ENCODE measurements at regions not wholly inside any gene's neighbourhood (a gene's known extent, or its start where the extent isn't known, plus 50 kb on each side); places are given as distances from the start of the nearest gene placed in this dataset.

DNA sequence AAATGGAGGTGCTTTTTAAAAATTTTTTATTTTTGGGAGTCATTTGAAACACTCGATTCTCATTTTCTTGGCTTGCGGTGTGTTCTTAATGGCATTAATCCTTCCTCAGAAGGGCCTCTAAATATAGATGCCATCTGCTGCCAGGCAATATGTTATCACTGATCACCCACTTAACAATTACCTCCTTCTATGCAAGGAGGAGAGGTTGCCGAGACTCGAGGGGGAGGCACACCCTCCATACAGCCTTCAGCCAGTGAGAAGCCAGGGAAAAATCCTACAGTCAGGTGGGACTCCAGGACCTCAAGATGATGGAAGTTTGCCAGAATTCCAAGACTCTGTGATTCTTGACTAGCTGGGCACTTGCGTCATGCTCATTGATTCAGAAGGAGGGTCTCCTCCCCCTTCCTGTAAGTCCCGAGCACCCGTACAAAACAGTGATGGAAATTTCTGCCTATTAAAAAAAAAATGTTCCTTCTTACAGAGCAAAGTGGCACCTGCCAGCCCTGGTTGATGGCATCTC is 574.5 kb downstream of the TYW1 start:
- H3K36me3 Mint-ChIP-seq, result no peaks in the 10 kb centered on the region
- H3K4me1 Mint-ChIP-seq (ENCODE audit: unreplicated experiment), result no peaks in the 10 kb centered on the region
- TF ChIP-seq, protein P1, sequence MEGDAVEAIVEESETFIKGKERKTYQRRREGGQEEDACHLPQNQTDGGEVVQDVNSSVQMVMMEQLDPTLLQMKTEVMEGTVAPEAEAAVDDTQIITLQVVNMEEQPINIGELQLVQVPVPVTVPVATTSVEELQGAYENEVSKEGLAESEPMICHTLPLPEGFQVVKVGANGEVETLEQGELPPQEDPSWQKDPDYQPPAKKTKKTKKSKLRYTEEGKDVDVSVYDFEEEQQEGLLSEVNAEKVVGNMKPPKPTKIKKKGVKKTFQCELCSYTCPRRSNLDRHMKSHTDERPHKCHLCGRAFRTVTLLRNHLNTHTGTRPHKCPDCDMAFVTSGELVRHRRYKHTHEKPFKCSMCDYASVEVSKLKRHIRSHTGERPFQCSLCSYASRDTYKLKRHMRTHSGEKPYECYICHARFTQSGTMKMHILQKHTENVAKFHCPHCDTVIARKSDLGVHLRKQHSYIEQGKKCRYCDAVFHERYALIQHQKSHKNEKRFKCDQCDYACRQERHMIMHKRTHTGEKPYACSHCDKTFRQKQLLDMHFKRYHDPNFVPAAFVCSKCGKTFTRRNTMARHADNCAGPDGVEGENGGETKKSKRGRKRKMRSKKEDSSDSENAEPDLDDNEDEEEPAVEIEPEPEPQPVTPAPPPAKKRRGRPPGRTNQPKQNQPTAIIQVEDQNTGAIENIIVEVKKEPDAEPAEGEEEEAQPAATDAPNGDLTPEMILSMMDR (conservative IDR thresholded peaks at IDR 0.05), result no peak

DNA sequence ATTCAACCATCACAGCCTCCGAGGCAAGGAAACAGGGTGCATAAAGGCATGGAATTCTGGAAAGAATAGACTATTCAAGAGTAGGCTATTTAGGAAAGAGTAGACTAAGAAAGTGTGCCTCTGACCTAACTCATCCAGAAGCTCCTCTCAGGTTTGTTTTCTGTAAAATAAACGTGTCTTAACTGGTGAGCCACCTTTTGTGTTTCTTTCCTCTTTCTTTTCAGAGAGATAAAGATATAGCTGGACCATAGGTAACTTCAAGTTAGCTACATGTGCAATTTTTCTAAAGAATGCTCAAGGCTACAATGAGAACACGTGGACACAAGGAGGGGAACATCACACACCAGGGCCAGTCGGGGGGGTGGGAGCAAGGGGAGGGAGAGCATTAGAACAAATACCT is 577.0 kb downstream of the TYW1 start:
- H3K27ac Mint-ChIP-seq, result no peak overlapping the region
- TF ChIP-seq, protein P1 (conservative IDR thresholded peaks at IDR 0.05), result no peak
- no peaks in the 10 kb centered on the region for H3K9me3 Mint-ChIP-seq

More for the DNA sequence above, 574.5 kb downstream of the TYW1 start:
- no peak for DNase-seq (ENCODE audit: extremely low spot score, unreplicated experiment)
- H3K4me3 Mint-ChIP-seq, result no peak overlapping the region
- H3K9me3 Mint-ChIP-seq, result no peaks in the 10 kb centered on the region
- no peak overlapping the region for H3K27ac Mint-ChIP-seq
- H3K27me3 Mint-ChIP-seq, result peaks cover 5% of the 10 kb centered on the region

DNA sequence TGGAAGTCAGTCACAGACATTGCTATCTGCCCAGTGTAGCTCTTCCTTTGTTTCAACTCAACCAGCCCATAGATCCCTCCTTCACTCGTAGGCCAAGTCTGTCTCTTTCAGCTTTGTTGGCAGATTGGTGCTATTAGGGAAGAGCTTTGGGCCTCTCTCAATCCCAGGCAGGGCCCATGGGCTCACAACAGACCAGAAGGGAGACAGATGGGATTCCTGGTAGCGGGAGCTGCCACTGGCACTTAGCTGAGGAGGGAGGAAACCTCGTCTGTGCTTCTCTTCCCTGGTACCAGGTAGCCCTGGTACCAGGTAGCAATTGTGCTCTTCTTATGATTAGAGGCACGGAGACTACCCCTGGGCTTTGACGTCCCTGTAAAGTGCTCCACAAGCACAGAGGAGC is 592.0 kb downstream of the TYW1 start:
- Mint-ChIP-seq H3K36me3 (no peaks in the 10 kb centered on the region), H3K9me3 (peaks cover 15% of the 10 kb centered on the region), H3K4me3 (no peak overlapping the region), H3K27me3 (peaks cover 3% of the 10 kb centered on the region), H3K4me1 (ENCODE audit: unreplicated experiment) (no peaks in the 10 kb centered on the region), H3K27ac (no peak overlapping the region)
- TF ChIP-seq, protein P1 (conservative IDR thresholded peaks at IDR 0.05), result no peak
- DNase-seq (ENCODE audit: extremely low spot score, unreplicated experiment), result no peak

More for the DNA sequence above, 577.0 kb downstream of the TYW1 start:
- Mint-ChIP-seq H3K27me3 (peaks cover 3% of the 10 kb centered on the region), H3K4me3 (no peak overlapping the region), H3K4me1 (ENCODE audit: unreplicated experiment) (no peaks in the 10 kb centered on the region), H3K36me3 (no peaks in the 10 kb centered on the region)
- no peak for DNase-seq (ENCODE audit: extremely low spot score, unreplicated experiment)

DNA sequence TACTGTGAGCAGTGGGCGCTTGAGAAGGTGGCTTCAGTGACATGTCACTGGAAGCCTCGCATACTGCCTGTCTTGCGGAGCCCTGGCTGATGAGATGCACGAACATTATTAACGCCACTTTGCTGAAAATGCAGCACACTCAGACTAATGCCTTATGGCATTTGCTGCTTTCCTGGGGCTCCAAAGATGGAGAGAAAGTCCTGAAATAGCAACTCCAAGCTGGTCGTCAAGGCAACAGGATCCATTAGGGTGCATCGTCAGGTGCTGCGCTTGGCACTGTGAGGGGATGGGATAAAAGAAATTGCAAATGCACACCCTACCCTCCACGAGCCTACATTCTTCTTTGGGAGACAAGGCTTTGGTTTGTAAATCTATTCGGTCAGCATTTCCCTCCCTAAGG is 592.5 kb downstream of the TYW1 start:
- peaks cover 7% of the 10 kb centered on the region for H3K27me3 Mint-ChIP-seq
- H3K27ac Mint-ChIP-seq, result no peak overlapping the region
- H3K36me3 Mint-ChIP-seq, result no peaks in the 10 kb centered on the region
- no peak overlapping the region for H3K4me3 Mint-ChIP-seq
- peaks cover 3% of the 10 kb centered on the region for H3K4me1 Mint-ChIP-seq (ENCODE audit: unreplicated experiment)
- TF ChIP-seq, protein P1 (conservative IDR thresholded peaks at IDR 0.05), result no peak
- peaks cover 13% of the 10 kb centered on the region for H3K9me3 Mint-ChIP-seq
- no peak for DNase-seq (ENCODE audit: extremely low spot score, unreplicated experiment)

DNA sequence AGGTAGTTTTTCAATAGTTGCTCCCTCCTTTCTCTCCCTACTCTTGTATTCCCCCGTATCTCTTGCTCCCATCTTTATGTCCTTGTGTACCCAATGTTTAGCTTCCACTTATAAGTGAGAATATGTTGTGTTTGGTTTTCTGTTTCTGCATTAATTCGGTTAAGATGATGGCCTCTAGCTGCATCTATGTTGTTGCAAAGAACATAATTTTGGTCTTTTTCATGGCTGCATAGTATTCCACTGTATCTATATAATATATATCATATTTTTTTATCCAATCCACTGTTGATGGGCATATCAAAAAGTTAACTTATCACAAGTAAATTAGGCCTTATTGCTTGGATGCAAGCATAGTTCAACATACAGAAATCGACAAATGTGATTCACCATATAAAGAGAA is 594.0 kb downstream of the TYW1 start:
- H3K36me3 Mint-ChIP-seq, result no peaks in the 10 kb centered on the region
- peaks cover 5% of the 10 kb centered on the region for H3K4me1 Mint-ChIP-seq (ENCODE audit: unreplicated experiment)
- no peak for DNase-seq (ENCODE audit: extremely low spot score, unreplicated experiment)
- TF ChIP-seq, protein P1 (conservative IDR thresholded peaks at IDR 0.05), result no peak
- H3K27me3 Mint-ChIP-seq, result peaks cover 17% of the 10 kb centered on the region
- peaks cover 10% of the 10 kb centered on the region for H3K9me3 Mint-ChIP-seq
- no peak overlapping the region for H3K4me3 Mint-ChIP-seq
- no peak overlapping the region for H3K27ac Mint-ChIP-seq

DNA sequence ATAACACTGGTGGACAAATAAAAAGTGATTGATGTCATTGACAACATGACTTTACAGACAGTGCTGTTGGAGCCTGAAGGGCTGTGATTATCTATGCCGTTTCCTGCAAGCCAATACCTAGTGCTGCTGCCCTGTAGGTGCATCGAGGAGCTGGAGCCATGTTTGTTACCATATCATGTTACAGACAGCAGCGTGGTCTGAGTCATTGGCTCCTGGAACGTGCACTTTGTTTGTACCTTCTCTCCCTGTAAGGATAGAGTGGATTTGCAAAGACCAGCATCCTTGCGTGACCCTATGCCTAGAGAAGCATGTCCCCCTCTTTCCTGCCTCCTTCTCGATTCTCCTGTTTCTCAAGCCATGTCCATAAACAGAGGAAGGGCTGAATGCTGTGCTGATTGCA is 597.2 kb downstream of the TYW1 start:
- Mint-ChIP-seq H3K4me1 (ENCODE audit: unreplicated experiment) (peaks cover 5% of the 10 kb centered on the region), H3K36me3 (no peaks in the 10 kb centered on the region), H3K4me3 (no peak overlapping the region), H3K9me3 (peaks cover 6% of the 10 kb centered on the region), H3K27ac (no peak overlapping the region), H3K27me3 (peaks cover 26% of the 10 kb centered on the region)
- no peak for DNase-seq (ENCODE audit: extremely low spot score, unreplicated experiment)
- TF ChIP-seq, protein P1 (conservative IDR thresholded peaks at IDR 0.05), result no peak

All from type B pancreatic cell (in vitro differentiated cells).